Ovary (tissue), 7 donors: ENCODE measurements at regions not wholly inside any gene's neighbourhood (a gene's known extent, or its start where the extent isn't known, plus 50 kb on each side); places are given as distances from the start of the nearest gene placed in this dataset.

Experiments
- DNase-seq, 5 donors: peaks; one replicate each; pipeline ENCODE4 v3.0.0-alpha.2; 2019 to 2020
- H3K27ac ChIP-seq, 2 donors: fragments of 200-600 bp; one replicate each; pipeline versions ENCODE4 v1.5.1 to v1.8.0; 2019 to 2022
- H3K27me3 ChIP-seq: fragments of 200-600 bp; one replicate; pipeline ENCODE4 v1.8.0; 2022
- H3K36me3 ChIP-seq: fragments of 200-600 bp; sonication (generic); one replicate; pipeline ENCODE4 v1.5.1; 2019
- H3K4me1 ChIP-seq: one replicate; pipeline ENCODE4 v1.8.1; 2013; ENCODE audit warnings: mild to moderate bottlenecking, moderate library complexity; ENCODE audit not compliant: insufficient read depth
- H3K4me3 ChIP-seq: fragments of 200-600 bp; sonication (generic); one replicate; pipeline ENCODE4 v1.5.1; 2017
- H3K9me3 ChIP-seq, 2 donors: fragments of 200-600 bp in 1 of 2; sonication (generic) in 1 of 2; one replicate each; pipeline versions ENCODE4 v1.5.1 to v1.8.1; 2013 to 2019; ENCODE audit warnings: mild to moderate bottlenecking in 1 of 2, moderate library complexity in 1 of 2
- CTCF ChIP-seq, 3 donors: fragments of 450-650 bp in 2 of 3; fragments of 200-600 bp in 1 of 3; IDR thresholded peaks; one replicate each; pipeline versions ENCODE4 v1.5.1 to v1.8.0; 2016 to 2022; ENCODE audit warnings: antibody characterized with exemption in 3 of 3, mild to moderate bottlenecking in 1 of 3
- EP300 ChIP-seq: sonication (generic); formaldehyde crosslinking; IDR thresholded peaks from one replicate; pipeline ENCODE4 v1.6.1; 2017; ENCODE audit warnings: antibody characterized with exemption
- POLR2A ChIP-seq: fragments of 450-650 bp; IDR thresholded peaks from one replicate; pipeline ENCODE4 v1.6.1; 2017; ENCODE audit warnings: antibody characterized with exemption, mild to moderate bottlenecking, moderate library complexity
- WGBS, 3 donors: extraction: QIAGEN DNeasy Blood & Tissue Kit in 1 of 3; methylation state at CpG; one replicate each; pipeline versions ENCODE4 v1.1.5 to v1.1.7; 2013 to 2017; 5-methylcytosine and 5-hydroxymethylcytosine counted together
- intact Hi-C, 4 donors: fragments of 100-400 bp; cut with DNase I; formaldehyde crosslinking; loops; one replicate each; pipeline versions ENCODE4 v1.11.0 to v1.15.1; 2022 to 2023
- donor health status: DM: no; HTN: no; CAD: no; lungs with moderate emphysema.
- donor health status: DM: no; HTN: no; CAD: no.
- donor health status: Bipolar disorder and iron deficiency.
- donor health status: DM: no; HTN: no; CAD: no.
- donor health status: DM: yes; HTN: yes; CAD: no.

GRCh38 chr5:17147617-17148016 is 69.8 kb upstream of the BASP1 start:
- DNase-seq, result no peak
- H3K9me3 ChIP-seq, result no peaks in the 10 kb centered on the region
- no peak overlapping the region for H3K27ac ChIP-seq
- H3K27me3 ChIP-seq, result no peaks in the 10 kb centered on the region
- H3K4me1 ChIP-seq, result no peaks in the 10 kb centered on the region
- no peak overlapping the region for H3K4me3 ChIP-seq
- no peaks in the 10 kb centered on the region for H3K36me3 ChIP-seq
- WGBS, 3 donors, result 43 to 70% (median 59%) methylated on average over 6 of the region's 6 CpGs
- no peak for TF ChIP-seq EP300
- TF ChIP-seq POLR2A, result no peak
- no peak for TF ChIP-seq CTCF (IDR thresholded peaks at IDR 0.05)
- intact Hi-C loops, result no loop called here

- no peak for TF ChIP-seq CTCF (IDR thresholded peaks at IDR 0.05)
- no peak for TF ChIP-seq POLR2A
- TF ChIP-seq EP300, result no peak
- H3K27me3 ChIP-seq, result no peaks in the 10 kb centered on the region
- no peak overlapping the region for H3K27ac ChIP-seq
- H3K4me1 ChIP-seq, result no peaks in the 10 kb centered on the region
- no peaks in the 10 kb centered on the region for H3K36me3 ChIP-seq
- intact Hi-C loops, result no loop called here
- no peak overlapping the region for H3K4me3 ChIP-seq
- no peaks in the 10 kb centered on the region for H3K9me3 ChIP-seq
- WGBS, 3 donors, result 89 to 97% (median 95%) methylated on average over 1 of the region's 1 CpG
- DNase-seq, result no peak
Measured at GRCh38 chr5:17148481-17148880, 69.0 kb upstream of the BASP1 start.

- no peak overlapping the region for H3K27ac ChIP-seq
- H3K4me1 ChIP-seq, result no peaks in the 10 kb centered on the region
- no peaks in the 10 kb centered on the region for H3K9me3 ChIP-seq
- TF ChIP-seq CTCF (IDR thresholded peaks at IDR 0.05) (no peak), POLR2A (no peak), EP300 (no peak)
- no peak overlapping the region for H3K4me3 ChIP-seq
- DNase-seq, result no peak
- no peaks in the 10 kb centered on the region for H3K27me3 ChIP-seq
- intact Hi-C loops, result no loop called here
- no peaks in the 10 kb centered on the region for H3K36me3 ChIP-seq
Measured at GRCh38 chr5:17149786-17150185, 67.6 kb upstream of the BASP1 start.

- TF ChIP-seq EP300 (no peak), POLR2A (no peak), CTCF (IDR thresholded peaks at IDR 0.05) (no peak)
- Histone ChIP-seq H3K36me3 (no peaks in the 10 kb centered on the region), H3K27ac (no peak overlapping the region), H3K4me3 (no peak overlapping the region), H3K27me3 (no peaks in the 10 kb centered on the region), H3K9me3 (no peaks in the 10 kb centered on the region), H3K4me1 (no peaks in the 10 kb centered on the region)
- no peak for DNase-seq
- 44 to 70% (median 63%) methylated on average over 3 of the region's 3 CpGs for WGBS, 3 donors
- intact Hi-C loops, result no loop called here
Measured at GRCh38 chr5:17150531-17150930, 66.9 kb upstream of the BASP1 start.

- DNase-seq, result no peak
- intact Hi-C loops, result no loop called here
- Histone ChIP-seq H3K27ac (no peak overlapping the region), H3K27me3 (no peaks in the 10 kb centered on the region), H3K9me3 (no peaks in the 10 kb centered on the region), H3K4me1 (no peaks in the 10 kb centered on the region), H3K4me3 (no peak overlapping the region), H3K36me3 (no peaks in the 10 kb centered on the region)
- WGBS, 3 donors, result 57 to 61% (median 58%) methylated on average over 8 of the region's 8 CpGs
- TF ChIP-seq EP300 (no peak), POLR2A (no peak), CTCF (IDR thresholded peaks at IDR 0.05) (no peak)
Measured at GRCh38 chr5:17151686-17152085, 65.7 kb upstream of the BASP1 start.
